HG02678 (cell line): ENCODE measurements at regions not wholly inside any gene's neighbourhood (a gene's known extent, or its start where the extent isn't known, plus 50 kb on each side); places are given as distances from the start of the nearest gene placed in this dataset.
"Not testable (repeated sequence)": the region's sequence is repeated elsewhere in the genome, so short reads cannot be mapped to it uniquely, and the experiment has no call there.

Experiments
- ATAC-seq: cut with Tn5 transposase; IDR thresholded peaks from one replicate; pipeline ENCODE4 v1.9.1; 2021; ENCODE audit warnings: mild to moderate bottlenecking, moderate library complexity; ENCODE audit not compliant: unreplicated experiment

DNA sequence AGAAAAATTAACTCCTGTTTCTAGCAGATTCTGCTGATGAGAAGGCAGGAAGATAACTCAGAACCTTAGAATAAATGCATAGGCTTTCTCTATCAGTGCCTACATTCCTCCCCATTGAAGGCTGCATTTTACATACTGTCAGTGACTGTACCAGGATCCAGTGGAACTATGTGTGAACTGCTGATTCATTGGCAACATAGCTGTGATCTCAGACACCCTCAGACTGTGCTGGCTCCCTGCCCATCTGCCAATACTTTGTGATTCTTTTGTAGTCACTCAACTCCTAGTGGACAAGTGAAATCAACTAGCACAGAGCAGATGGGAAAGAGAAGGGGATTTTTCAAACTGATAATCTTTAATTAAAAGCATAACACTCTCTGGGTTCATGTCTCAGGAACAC lies 375.8 kb downstream of the MDFIC start:
- ATAC-seq = no peak

DNA sequence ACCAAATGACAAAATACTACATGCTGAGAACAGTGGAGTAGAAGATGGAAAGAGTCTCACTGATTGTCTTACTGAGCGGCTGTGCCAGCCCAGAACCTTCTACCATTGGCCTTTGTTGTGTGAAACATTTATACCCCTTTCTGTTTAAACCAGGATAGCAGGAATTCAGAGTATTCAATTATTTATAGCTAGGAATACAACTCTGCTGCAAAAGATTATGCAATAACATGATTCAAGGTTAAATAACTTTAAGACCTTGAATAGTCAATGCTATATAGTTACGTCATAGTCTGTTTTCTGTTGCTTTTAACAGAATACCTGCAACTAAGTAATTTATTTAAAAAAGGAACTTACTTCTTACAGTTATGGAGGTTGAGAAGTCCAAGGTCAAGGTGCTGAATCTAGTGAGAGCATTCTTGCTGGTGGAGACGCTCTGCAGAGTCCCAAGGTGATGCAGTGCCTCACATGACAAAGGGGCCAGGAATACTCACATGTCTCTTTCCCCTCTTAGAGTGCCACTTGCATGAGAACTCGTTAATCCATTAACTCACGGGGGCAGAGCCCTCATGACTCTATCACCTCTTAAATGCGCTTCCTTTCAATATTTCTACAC lies 371.8 kb downstream of the MDFIC start:
- ATAC-seq = no peak

- no peak for ATAC-seq
Observed at GRCh38 chr7:115292381-115292780, 370.5 kb downstream of the MDFIC start.

- ATAC-seq = no peak
Observed at GRCh38 chr7:115289971-115290370, 368.1 kb downstream of the MDFIC start.

DNA sequence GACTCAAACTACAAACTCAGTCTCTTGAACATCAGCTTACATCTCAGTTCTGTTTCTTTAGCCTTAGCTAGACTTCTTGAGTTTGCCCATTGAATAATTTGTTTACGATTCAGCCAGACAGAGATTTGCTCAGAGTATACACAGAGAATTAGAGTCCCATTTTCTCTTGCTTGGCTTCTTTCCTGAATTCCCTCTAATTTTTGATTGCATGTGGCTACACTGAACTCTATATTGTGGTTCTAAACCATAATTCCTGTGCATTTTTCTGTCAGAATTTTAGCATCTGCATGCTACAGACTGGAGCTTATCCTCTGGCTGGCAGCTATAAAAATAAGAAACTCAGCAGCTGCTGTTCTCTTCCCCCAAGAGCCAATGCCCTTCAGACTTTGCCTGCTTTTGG lies 354.9 kb downstream of the MDFIC start:
- no peak for ATAC-seq

GRCh38 chr7:115273855-115274254 lies 352.0 kb downstream of the MDFIC start:
- not testable (repeated sequence) for ATAC-seq

DNA sequence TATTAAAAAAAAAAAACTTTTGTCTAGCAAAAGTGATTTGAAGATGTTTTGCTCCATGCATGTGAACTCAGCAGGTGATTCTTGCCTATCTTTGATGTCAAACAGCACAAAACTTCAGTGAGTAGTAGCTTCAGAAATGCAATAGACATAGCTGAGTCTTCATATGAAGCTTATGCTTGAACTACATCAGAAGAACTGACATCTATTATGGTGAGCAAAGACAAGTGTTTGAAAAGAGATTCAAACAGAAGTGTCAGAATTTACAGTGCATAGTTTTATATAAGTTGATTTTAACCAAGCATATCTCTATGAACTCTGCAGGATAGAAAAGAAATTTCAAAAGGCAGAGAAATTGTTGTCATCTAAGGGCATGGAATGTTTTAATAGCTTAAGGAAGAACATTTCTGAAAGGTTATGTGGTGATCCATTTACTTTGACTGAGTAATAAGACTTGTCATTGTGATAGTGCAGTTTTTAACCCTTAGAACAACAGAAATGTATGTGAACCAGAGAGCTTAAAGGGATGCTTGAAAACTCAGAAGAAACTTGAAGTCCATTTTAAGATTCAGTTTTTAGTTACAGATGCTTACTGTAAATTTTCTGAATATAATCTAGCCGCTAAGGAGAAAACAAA lies 351.4 kb downstream of the MDFIC start:
- no peak for ATAC-seq

DNA sequence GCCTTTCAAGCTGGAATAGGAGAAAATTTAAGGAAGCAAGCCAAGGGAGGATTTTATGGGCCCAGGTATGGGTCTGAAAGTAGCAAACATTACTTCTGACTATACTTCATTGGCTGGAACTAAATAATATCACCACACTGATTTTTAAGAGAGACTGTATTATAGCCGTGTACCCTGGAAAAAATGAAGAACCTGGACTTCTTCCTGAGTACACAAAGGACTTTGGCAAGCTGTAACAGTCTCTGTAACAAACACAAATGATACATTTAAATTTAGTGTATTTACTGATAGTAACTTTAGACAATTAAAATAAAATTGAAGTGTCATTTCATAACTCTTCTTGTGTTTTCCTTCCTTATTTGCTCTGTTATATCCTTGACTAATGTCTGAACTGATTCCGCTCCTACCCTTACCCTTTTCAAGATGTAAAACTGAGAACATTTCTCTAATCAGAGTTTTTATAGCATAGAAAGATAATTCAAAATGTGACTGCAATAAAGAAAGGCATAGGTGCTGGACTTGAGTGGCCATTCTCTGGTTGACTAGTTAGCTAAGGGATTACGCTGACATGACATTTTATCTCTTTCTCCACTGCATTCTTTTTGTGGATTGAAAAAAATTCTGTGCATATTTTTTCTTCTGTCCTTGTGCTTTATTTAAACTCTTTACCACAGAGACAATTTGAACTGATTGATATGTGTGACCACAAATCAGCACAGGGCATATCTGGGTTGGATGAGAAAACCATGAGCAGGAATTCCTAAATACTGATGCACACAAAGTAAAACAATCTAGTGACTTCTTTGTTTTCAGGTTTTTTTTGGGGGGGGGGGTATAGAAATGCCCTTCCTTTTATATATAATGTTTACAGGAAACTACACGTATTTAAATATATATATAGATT lies 349.7 kb downstream of the MDFIC start:
- ATAC-seq = no peak

DNA sequence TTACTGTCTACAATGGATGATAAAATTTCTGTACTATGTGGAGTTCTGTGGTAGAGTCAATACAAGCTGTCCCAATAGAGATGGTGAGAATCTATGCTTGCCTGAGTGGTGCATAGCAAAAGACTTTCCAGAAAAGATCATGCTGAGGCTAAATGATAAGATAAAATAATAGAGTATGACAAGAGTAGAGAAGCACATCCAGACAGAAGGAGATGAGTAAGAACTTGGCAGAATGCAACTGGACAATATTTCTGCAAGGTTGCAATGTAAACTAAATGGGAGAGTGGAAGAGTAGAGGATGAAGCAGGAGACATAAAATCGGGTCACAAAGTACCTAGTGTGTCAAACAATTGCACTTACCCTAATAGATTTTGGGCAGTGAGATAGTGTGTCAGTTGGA lies 347.6 kb downstream of the MDFIC start:
- ATAC-seq = no peak

DNA sequence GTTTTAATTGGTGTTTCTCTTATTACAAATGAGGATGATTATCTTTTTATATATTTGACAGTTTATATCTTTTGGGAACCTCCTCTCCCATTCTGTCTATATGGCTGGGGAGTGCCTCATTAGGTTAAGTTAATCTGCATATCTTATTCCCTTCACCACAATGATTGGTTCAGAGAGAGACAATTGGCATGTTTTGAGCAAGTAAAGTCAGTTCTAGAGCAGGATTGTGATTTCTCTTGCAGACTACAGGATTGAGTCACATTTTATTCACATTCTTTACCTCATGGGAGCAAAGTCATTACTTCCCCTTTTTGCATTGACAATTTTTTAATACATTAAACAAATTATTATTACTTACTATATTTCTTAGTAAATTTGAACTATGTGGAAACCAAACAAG lies 345.6 kb downstream of the MDFIC start:
- ATAC-seq = no peak

- no peak for ATAC-seq
Observed at GRCh38 chr7:115260381-115260780, 338.5 kb downstream of the MDFIC start.

DNA sequence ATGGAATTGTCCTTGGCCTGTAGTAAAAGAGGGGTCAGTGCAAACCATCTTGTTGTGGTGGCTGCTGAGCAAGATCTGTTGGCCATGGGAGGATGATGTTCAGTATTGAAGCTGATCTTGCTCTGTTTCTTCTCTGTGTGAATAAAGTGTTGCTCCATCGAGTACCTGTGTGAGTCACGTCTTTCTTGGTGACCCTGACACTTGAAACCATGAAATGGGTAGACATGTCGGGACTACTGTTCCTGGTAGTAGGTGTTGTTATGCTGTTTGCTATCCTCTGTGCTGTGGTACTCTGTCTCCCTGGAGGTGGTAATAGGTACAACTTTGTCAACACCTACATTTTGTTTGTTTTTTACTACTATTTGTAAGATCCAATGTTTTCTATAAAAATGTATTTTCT lies 330.6 kb downstream of the MDFIC start:
- ATAC-seq = no peak

- no peak for ATAC-seq
Observed at GRCh38 chr7:115249080-115249479, 327.2 kb downstream of the MDFIC start.

DNA sequence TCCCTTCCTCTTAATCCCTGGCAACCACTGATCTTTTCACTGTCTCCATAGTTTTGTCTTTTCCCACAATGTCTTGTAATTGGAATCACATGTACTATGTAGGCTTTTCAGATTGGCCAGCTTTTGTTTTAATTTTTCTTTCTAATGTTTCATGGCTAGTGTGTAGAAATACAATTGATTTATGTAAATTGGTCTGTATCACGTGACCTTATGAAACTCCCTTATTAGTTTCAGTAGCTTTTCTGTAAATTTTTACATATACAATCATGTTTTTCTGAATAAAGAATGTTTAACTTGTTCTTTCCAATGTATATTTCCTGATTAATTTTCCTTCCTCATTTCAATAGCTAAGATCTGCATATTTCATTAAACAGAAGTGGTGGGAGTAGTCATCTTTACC lies 319.3 kb downstream of the MDFIC start:
- no peak for ATAC-seq

GRCh38 chr7:115240242-115240641 lies 318.3 kb downstream of the MDFIC start:
- ATAC-seq = no peak

DNA sequence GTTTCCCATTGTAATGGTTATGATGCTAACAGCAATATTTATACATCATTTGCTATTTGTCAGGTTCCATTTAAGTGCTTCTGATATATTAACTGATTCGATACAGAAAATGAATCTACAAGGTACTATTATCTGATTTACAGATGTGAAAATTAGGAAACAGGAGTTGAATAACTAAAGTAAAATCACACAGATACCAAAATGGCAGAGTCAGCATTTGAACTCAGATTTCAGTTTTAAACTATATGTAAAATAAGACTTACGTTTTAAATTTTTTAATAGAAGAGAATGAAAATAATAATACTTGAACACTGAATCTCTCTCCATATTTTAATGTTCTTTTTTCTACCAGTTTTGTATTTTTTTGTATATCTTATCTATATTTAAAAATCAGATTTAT lies 313.2 kb downstream of the MDFIC start:
- no peak for ATAC-seq

DNA sequence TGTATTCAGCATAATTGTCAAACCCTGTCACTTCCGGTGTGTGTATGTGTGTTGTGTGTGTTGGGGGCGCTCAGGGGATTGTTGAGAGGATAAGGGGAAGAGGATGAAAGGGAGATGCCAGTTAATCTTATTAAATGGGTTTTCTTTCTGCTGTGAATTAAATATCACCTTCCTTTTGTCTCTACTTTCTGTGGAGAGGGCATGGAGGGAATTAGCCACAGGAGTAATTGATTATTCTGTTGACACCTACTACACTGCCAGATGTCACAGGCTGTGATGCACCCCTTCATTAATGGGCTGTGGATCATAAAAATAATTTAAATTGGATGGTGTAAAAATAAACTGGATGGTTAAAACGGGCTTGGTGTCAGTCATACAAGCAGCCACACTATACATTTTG lies 311.9 kb downstream of the MDFIC start:
- ATAC-seq = no peak

DNA sequence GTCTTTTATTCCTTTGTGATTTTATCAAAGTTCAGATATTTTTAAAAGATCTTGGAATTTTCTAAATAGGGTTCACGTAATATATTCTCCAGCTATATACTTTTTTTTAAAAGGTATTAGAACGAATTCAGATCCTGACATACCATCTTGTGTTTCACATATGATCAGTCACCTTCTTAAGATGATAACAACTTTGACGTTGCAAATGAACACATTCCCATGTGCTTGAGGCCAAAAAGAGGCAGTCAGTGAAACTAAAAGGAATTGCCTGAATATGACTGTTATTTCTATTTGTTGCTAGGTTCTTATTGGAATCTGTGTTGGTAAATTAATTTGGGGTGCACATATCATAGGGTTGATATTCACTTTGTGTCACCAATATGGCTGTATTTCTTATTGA lies 310.1 kb downstream of the MDFIC start:
- ATAC-seq = no peak

GRCh38 chr7:115230882-115231571 lies 309.1 kb downstream of the MDFIC start:
- ATAC-seq = no peak

- ATAC-seq = no peak
Observed at GRCh38 chr7:115229401-115230105, 307.7 kb downstream of the MDFIC start.
